ENCODE measurements at regions not wholly inside any gene's neighbourhood (a gene's known extent, or its start where the extent isn't known, plus 50 kb on each side); places are given as distances from the start of the nearest gene placed in this dataset.

GRCh38 chr3:186476044-186476468, 68.1 kb downstream of the CRYGS start:
- TF ChIP-seq CTCF (IDR thresholded peaks at IDR 0.05; ENCODE audit: low read depth, low read length): no peak
- TF ChIP-seq POLR2A (IDR thresholded peaks at IDR 0.05; ENCODE audit: extremely low read depth, insufficient read length): no peak
- TF ChIP-seq, protein P1, sequence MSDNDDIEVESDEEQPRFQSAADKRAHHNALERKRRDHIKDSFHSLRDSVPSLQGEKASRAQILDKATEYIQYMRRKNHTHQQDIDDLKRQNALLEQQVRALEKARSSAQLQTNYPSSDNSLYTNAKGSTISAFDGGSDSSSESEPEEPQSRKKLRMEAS (IDR thresholded peaks at IDR 0.05; ENCODE audit: low read depth, low read length): no peak

Measured in NB4 (cell line).